HG03196 (cell line): ENCODE measurements at regions not wholly inside any gene's neighbourhood (a gene's known extent, or its start where the extent isn't known, plus 50 kb on each side); places are given as distances from the start of the nearest gene placed in this dataset.
"Not testable (repeated sequence)": the region's sequence is repeated elsewhere in the genome, so short reads cannot be mapped to it uniquely, and the experiment has no call there.

Experiments used
- ATAC-seq: cut with Tn5 transposase; IDR thresholded peaks from one replicate; pipeline ENCODE4 v1.9.1; 2021; ENCODE audit not compliant: unreplicated experiment

GRCh38 chr7:123324283-123324682 is 124.5 kb upstream of the SLC13A1 start:
- ATAC-seq: no peak

GRCh38 chr7:123323689-123324088 is 123.9 kb upstream of the SLC13A1 start:
- ATAC-seq: no peak

DNA sequence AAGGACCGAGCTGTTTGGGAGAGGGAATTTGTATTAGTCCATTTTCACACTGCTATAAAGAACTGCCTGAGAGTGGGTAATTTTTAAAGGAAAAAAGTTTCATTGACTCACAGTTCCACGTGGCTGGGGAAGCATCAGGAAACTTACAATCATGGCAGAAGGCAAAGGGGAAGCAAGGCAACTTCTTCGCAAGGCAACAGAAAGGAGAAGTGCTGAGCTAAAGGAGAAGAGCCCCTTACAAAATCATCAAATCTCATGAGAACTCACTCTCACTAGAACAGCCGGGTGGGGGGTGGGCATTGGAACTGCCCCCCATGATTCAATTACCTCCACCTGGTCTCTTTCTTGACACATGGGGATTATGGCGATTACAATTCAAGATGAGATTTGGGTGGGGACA is 121.8 kb upstream of the SLC13A1 start:
- not testable (repeated sequence) for ATAC-seq

DNA sequence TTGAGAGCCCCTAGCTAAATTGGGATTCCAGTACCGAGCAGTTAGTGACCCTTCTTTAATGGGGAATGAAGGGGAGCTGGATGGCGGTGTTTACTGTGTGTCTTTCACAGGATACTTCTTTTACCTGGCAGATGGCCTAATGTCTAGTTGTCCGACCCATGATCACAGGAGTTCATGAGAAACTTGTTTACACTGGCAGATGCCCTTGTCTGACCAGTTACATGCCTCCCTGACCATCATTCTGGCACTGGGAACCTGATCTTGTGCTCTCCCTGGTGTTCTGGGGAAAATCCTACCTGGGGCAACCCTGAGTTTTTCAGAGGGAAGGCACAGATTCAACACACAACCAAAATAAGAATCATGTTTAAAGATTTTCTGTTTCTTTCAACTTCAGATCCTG is 120.1 kb upstream of the SLC13A1 start:
- ATAC-seq: no peak

DNA sequence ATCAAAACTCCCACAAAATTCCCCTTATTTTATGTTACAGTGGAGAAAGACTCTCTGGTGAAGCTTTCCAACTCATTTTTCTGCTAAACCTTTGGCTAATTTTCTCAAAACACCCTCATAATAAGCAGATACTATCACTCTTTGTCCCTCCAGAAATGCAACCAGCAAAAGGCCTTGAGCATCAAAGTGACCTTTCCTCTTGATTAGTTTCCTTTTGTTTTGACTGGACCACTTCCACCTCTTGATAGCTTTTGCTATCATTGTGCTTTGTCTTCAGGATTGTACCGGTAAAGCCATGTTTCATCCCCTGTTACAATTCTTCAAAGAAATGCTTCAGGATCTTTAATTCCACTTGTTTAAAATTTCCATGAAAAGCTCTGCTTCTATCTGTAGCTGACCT is 115.1 kb upstream of the SLC13A1 start:
- ATAC-seq: no peak

GRCh38 chr7:123308254-123308951 is 108.6 kb upstream of the SLC13A1 start:
- ATAC-seq: no peak

GRCh38 chr7:123305840-123306375 is 106.1 kb upstream of the SLC13A1 start:
- no peak for ATAC-seq

DNA sequence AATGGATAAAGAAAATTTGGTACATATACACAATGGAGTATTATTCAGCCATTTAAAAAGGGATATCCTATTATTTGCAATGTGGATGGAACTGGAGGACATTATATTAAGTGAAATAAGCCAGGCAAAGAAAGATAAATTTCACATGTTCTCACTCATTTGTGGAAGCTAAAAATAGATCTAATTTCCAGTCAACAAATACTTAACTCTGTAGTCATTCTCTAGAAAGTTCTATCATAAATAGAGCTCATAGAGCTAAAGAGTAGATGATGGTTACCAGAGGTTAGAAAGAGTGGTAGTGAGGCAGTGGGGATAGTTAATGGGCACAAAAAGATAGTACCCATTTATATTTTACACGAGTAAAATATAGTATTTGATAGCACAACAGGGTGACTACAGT is 104.2 kb upstream of the SLC13A1 start:
- ATAC-seq: no peak

- no peak for ATAC-seq
Measured at GRCh38 chr7:123296965-123297364, 97.2 kb upstream of the SLC13A1 start.

DNA sequence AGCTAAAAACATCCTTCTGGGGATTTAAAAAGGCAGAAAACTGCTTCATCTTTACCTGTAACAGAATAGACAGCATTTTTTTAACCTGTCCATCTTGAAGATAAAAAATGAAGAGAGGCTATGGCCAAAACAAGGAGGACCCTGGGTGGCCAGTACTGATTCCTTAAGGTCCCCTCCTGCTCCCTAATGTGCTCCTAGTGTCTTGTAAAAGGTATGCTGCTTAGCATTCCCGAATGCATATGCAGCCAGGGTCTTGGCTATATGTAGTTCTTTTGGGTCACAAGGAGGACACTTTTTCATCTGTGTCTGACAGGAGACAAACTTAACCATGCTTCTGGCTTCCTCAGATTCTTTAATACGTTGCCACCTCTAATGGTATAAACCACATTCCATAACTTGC is 93.9 kb upstream of the SLC13A1 start:
- ATAC-seq: no peak

DNA sequence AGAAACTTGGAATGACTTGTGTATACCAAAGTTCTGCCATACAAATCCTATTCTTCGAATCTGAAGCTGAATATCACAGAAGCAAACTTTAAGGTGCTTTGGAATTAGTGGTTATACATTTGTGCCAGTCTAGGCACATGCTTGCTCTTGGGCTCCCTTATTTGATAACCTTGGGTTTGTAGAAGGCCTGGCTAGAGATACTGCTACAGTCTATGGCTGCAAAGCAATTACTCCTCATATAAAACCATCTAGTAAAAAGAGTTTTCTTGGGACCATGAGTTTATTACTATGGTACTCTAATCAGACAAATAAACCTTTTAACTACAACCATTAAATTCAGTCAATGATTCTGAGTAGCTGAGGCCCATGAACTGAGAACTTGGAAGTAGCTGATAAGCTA is 92.5 kb upstream of the SLC13A1 start:
- no peak for ATAC-seq

- no peak for ATAC-seq
Measured at GRCh38 chr7:123289200-123289599, 89.4 kb upstream of the SLC13A1 start.

GRCh38 chr7:123285076-123285700 is 85.4 kb upstream of the SLC13A1 start:
- no peak for ATAC-seq

DNA sequence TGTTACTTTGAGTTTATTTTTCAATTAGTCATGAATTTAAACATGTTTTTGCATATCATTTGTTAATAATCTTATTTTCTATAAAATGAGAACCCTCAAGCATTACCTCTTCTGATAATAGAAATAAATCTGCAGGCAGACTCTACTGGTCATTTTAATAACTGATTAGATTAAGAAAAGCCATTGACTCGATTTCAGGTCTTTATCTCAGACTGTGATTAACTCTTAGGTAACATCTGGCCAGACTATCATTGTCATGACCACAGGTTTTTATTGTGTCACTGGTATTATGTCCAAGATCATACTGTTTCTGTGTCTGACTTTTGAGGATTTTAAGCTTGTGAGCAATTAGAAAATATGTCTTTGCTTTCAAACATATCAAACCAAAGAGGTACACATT is 83.6 kb upstream of the SLC13A1 start:
- ATAC-seq: no peak

DNA sequence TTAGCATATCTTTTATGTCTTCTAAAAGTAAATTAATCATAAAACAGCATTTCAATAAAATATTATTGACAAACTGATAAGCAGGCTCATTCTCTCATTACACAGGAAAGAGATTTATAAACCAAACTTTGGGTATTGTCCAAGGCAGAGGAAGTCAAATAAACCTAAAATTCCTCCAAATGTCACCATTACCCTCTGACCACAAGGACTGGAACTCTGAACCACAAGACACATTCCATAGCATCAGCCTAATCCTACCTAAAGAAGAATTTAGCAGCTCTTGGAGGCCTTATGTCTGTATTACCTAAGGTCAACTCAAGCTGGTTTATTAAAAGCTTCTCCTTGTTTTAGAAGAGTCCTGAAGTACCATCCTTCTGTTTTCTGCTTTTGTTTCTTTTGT is 82.4 kb upstream of the SLC13A1 start:
- ATAC-seq: no peak

- no peak for ATAC-seq
Measured at GRCh38 chr7:123279949-123280348, 80.2 kb upstream of the SLC13A1 start.

GRCh38 chr7:123275036-123275753 is 75.4 kb upstream of the SLC13A1 start:
- no peak for ATAC-seq

DNA sequence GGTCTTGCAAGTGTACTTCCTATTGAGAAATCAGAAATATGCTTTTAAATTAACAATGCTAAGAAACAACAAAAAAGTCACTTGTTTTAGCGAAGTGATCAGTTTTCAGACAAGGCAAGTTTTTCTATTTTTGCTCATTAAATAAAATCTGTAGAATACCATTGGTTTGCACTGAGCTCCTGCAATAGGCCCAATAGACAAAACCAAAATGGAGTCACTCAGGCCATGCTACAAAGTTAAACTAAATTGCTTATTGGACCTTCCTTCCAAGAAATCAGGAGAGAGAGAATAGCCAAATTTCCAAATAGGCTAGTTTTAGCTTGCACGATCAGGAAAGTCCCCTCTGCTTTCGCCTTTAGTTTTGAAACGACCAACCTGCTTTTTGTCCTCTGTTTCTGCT is 73.4 kb upstream of the SLC13A1 start:
- no peak for ATAC-seq

- no peak for ATAC-seq
Measured at GRCh38 chr7:123271856-123272255, 72.1 kb upstream of the SLC13A1 start.

DNA sequence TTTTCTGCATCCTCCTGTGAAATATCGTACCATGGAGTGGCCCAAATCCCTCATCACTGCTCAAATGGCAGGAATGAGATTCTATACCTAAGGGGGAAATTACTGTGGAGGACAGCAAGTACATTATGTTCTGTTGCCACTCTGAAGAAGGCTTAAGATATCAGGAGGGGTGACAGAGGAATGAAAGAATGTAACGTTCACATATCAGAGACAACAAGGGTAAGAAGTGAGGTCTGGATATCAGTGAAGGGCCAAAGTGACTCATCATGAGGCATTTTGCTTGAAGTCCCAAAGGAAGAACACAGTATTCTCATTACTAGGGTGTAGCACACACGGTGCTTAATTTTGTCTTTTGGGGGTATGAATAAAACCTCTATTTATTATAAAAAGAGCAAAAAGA is 71.5 kb upstream of the SLC13A1 start:
- ATAC-seq: no peak

- no peak for ATAC-seq
Measured at GRCh38 chr7:123270570-123270969, 70.8 kb upstream of the SLC13A1 start.

- ATAC-seq: no peak
Measured at GRCh38 chr7:123265853-123266252, 66.1 kb upstream of the SLC13A1 start.
